ENCODE measurements at regions not wholly inside any gene's neighbourhood (a gene's known extent, or its start where the extent isn't known, plus 50 kb on each side); places are given as distances from the start of the nearest gene placed in this dataset.
"Not testable (repeated sequence)": the region's sequence is repeated elsewhere in the genome, so short reads cannot be mapped to it uniquely, and the experiment has no call there.

- DNase-seq: no peak
Measured at GRCh38 chr10:3399756-3400155, 227.2 kb upstream of the PITRM1 start.

- DNase-seq: no peak
Measured at GRCh38 chr10:3398825-3399646, 226.5 kb upstream of the PITRM1 start.

GRCh38 chr10:3397846-3398245 is 225.3 kb upstream of the PITRM1 start:
- no peak for DNase-seq

- no peak for DNase-seq
Measured at GRCh38 chr10:3397231-3397630, 224.6 kb upstream of the PITRM1 start.

- DNase-seq: no peak
Measured at GRCh38 chr10:3396116-3396515, 223.5 kb upstream of the PITRM1 start.

GRCh38 chr10:3395458-3395861 is 222.9 kb upstream of the PITRM1 start:
- no peak for DNase-seq

- DNase-seq: no peak
Measured at GRCh38 chr10:3395041-3395440, 222.5 kb upstream of the PITRM1 start.

GRCh38 chr10:3393958-3394357 is 221.4 kb upstream of the PITRM1 start:
- no peak for DNase-seq

- no peak for DNase-seq
Measured at GRCh38 chr10:3391657-3392056, 219.1 kb upstream of the PITRM1 start.

- DNase-seq: no peak
Measured at GRCh38 chr10:3389130-3389529, 216.5 kb upstream of the PITRM1 start.

- no peak for DNase-seq
Measured at GRCh38 chr10:3385487-3385886, 212.9 kb upstream of the PITRM1 start.

- no peak for DNase-seq
Measured at GRCh38 chr10:3382092-3382491, 209.5 kb upstream of the PITRM1 start.

- no peak for DNase-seq
Measured at GRCh38 chr10:3380406-3381050, 207.9 kb upstream of the PITRM1 start.

- DNase-seq: no peak
Measured at GRCh38 chr10:3376631-3377030, 204.0 kb upstream of the PITRM1 start.

GRCh38 chr10:3375505-3375904 is 202.9 kb upstream of the PITRM1 start:
- DNase-seq: no peak

- no peak for DNase-seq
Measured at GRCh38 chr10:3374914-3375313, 202.3 kb upstream of the PITRM1 start.

GRCh38 chr10:3373374-3374027 is 200.9 kb upstream of the PITRM1 start:
- not testable (repeated sequence) for DNase-seq

- no peak for DNase-seq
Measured at GRCh38 chr10:3372281-3372680, 199.7 kb upstream of the PITRM1 start.

GRCh38 chr10:3371624-3372023 is 199.0 kb upstream of the PITRM1 start:
- not testable (repeated sequence) for DNase-seq

- DNase-seq: no peak
Measured at GRCh38 chr10:3366735-3367405, 194.3 kb upstream of the PITRM1 start.

- DNase-seq: no peak
Measured at GRCh38 chr10:3366043-3366442, 193.5 kb upstream of the PITRM1 start.

- no peak for DNase-seq
Measured at GRCh38 chr10:3365630-3366029, 193.0 kb upstream of the PITRM1 start.

- no peak for DNase-seq
Measured at GRCh38 chr10:3364768-3365480, 192.3 kb upstream of the PITRM1 start.
